ENCODE measurements at regions not wholly inside any gene's neighbourhood (a gene's known extent, or its start where the extent isn't known, plus 50 kb on each side); places are given as distances from the start of the nearest gene placed in this dataset.

DNA sequence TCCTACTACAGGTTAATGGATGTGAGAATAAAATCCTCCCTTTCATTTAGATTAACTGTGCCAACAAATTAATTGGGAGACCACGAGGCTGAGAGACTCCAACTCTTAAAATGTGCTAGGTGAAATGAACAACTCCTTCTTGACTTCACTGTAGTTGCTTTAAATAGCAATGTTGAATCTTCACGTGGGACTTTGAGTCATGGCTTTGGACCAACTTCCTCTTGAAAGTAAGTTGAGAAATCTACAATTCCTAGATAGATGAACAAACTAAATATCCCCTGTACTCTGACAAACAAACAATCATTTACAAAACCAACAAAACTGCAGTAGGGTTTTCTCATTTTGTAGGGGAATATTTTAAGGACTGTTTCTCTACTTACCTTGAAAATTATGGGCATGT, 291.9 kb upstream of the SPRED2 start:
- TF ChIP-seq, protein P1, sequence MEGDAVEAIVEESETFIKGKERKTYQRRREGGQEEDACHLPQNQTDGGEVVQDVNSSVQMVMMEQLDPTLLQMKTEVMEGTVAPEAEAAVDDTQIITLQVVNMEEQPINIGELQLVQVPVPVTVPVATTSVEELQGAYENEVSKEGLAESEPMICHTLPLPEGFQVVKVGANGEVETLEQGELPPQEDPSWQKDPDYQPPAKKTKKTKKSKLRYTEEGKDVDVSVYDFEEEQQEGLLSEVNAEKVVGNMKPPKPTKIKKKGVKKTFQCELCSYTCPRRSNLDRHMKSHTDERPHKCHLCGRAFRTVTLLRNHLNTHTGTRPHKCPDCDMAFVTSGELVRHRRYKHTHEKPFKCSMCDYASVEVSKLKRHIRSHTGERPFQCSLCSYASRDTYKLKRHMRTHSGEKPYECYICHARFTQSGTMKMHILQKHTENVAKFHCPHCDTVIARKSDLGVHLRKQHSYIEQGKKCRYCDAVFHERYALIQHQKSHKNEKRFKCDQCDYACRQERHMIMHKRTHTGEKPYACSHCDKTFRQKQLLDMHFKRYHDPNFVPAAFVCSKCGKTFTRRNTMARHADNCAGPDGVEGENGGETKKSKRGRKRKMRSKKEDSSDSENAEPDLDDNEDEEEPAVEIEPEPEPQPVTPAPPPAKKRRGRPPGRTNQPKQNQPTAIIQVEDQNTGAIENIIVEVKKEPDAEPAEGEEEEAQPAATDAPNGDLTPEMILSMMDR (IDR thresholded peaks at IDR 0.05) = no peak
- TF ChIP-seq POLR2A (IDR thresholded peaks at IDR 0.05) = no peak
